Mucosa of descending colon (tissue), 3 donors: ENCODE measurements at regions not wholly inside any gene's neighbourhood (a gene's known extent, or its start where the extent isn't known, plus 50 kb on each side); places are given as distances from the start of the nearest gene placed in this dataset.
A peak's percentile ranks its signal among the peaks of the same experiment; 100 is the strongest.

ENCODE experiments used
- ATAC-seq: fragments of 200-7000 bp; cut with Tn5 transposase; one replicate; pipeline ENCODE4 v1.9.1; 2020; ENCODE audit warnings: mild to moderate bottlenecking, moderate library complexity
- DNase-seq, 3 donors: peaks; one replicate each; pipeline ENCODE4 v3.0.0-alpha.2; 2020
- H3K36me3 ChIP-seq: fragments of 200-600 bp; one replicate; pipeline ENCODE4 v1.8.0; 2021; ENCODE audit warnings: low read depth, mild to moderate bottlenecking
- H3K4me1 ChIP-seq: fragments of 200-600 bp; one replicate; pipeline ENCODE4 v1.8.0; 2021; ENCODE audit warnings: low read depth, mild to moderate bottlenecking
- H3K4me3 ChIP-seq: fragments of 200-600 bp; one replicate; pipeline ENCODE4 v1.8.0; 2021; ENCODE audit warnings: mild to moderate bottlenecking
- H3K9me3 ChIP-seq: fragments of 200-600 bp; one replicate; pipeline ENCODE4 v1.8.0; 2021; ENCODE audit warnings: mild to moderate bottlenecking
- CTCF ChIP-seq: fragments of 200-600 bp; IDR thresholded peaks from one replicate; pipeline ENCODE4 v1.8.0; 2022; ENCODE audit warnings: antibody characterized with exemption, mild to moderate bottlenecking
- intact Hi-C, 2 donors: fragments of 100-400 bp; cut with DNase I in 1 of 2; cut with micrococcal nuclease in 1 of 2; formaldehyde crosslinking; loops; one replicate each; pipeline versions ENCODE4 v1.11.0 to v1.11.1; 2022; cut with DNase I, micrococcal nuclease
- donor health status: DM: no; HTN: no; CAD: no; lungs with moderate emphysema.
- donor health status: DM: no; HTN: no; CAD: no.
- donor health status: DM: no; HTN: yes; CAD: no.

DNA sequence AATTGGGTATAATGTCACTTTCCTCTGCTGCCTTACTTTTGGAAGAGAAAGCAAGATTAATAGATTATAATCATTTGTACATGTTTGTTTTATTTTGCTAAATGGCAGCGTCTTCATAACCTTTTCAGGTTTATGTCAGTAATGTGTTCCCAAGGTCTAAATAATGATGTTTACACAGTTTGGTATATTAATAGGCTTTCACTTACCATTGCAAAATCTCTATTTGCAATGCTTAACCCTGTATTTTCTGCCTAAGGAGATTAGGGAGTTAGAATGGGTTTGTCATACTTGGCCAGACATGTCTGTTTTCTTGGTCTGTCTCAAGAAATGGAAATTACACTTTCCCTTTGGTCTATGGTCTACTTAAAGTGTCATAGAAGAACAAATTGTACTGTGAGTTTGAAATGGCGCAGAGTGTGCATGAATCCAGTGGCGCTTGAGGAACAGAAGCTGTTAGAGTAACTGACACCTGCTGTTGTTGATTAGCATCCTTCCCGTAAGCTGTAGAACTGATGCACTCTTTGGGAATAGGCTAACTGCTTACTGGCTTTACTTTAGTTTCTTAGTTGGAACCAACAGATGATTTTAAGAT is 261.1 kb downstream of the SAMD5 start:
- DNase-seq: no peak
- Histone ChIP-seq H3K4me3 (no peak overlapping the region), H3K9me3 (no peaks in the 10 kb centered on the region), H3K4me1 (no peaks in the 10 kb centered on the region), H3K36me3 (no peaks in the 10 kb centered on the region)
- no peak for TF ChIP-seq CTCF
- ATAC-seq: no peak
- intact Hi-C loops: no loop called here

- intact Hi-C loops: no loop called here
- TF ChIP-seq CTCF: no peak
- no peak overlapping the region for H3K4me3 ChIP-seq
- no peak for DNase-seq
- no peaks in the 10 kb centered on the region for H3K4me1 ChIP-seq
- H3K36me3 ChIP-seq: no peaks in the 10 kb centered on the region
- ATAC-seq: no peak
- H3K9me3 ChIP-seq: no peaks in the 10 kb centered on the region
Measured at GRCh38 chr6:147770221-147770620, 261.7 kb downstream of the SAMD5 start.

DNA sequence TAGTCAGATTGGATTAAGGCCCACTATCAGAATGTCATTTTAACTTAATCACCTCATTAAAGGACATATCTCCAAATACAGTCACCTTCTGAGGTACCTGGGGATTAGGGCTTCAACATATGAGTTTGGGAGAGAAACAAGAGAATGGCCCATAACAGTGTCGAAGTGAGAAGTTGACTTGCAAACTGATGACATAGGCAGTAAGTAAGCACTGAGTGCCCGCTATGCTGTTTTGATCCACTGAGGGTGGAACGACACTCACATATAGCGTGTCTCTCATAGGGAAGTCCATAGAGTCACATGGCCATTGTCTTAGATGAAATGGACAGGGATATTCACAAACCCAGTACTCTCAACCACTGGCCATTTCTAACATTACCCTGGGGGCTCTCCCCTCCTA is 264.2 kb downstream of the SAMD5 start:
- H3K4me3 ChIP-seq: no peak overlapping the region
- DNase-seq (no peak), ATAC-seq (no peak)
- TF ChIP-seq CTCF: no peak
- no peaks in the 10 kb centered on the region for H3K36me3 ChIP-seq
- no peaks in the 10 kb centered on the region for H3K9me3 ChIP-seq
- H3K4me1 ChIP-seq: no peaks in the 10 kb centered on the region
- intact Hi-C loops: no loop called here

GRCh38 chr6:147774856-147775255 is 266.4 kb downstream of the SAMD5 start:
- no peaks in the 10 kb centered on the region for H3K36me3 ChIP-seq
- H3K4me1 ChIP-seq: no peaks in the 10 kb centered on the region
- DNase-seq (no peak), ATAC-seq (no peak)
- H3K4me3 ChIP-seq: no peak overlapping the region
- intact Hi-C loops: no loop called here
- no peaks in the 10 kb centered on the region for H3K9me3 ChIP-seq
- TF ChIP-seq CTCF: no peak

DNA sequence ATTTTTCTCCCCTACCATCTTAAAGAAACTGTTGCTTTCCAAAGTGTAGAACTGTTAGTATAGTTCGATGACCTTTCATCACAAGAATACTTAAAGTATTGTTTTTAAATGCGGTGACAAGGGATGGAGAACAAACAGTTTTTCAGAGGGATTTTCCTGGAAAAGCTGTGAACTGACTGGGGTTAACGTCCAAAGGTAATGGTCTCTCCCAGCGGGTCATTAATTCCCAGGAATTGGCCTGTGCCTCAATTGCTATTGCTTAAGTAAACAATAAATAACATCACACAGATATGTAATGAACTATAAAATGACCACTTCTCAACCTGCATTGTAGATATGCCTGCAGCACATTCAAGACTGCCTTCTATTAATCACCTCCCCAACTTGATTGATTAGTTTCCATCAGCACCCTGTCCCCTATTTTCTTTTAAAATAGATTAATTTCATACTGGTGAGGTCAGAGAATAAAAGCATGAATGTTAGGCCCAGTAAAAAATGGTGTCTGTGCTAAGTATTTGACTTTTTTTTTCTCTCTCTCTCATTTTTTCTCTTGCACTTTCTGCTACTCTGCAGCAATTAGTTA is 268.2 kb downstream of the SAMD5 start:
- H3K36me3 ChIP-seq: no peaks in the 10 kb centered on the region
- no peaks in the 10 kb centered on the region for H3K4me1 ChIP-seq
- no peak overlapping the region for H3K4me3 ChIP-seq
- DNase-seq: no peak
- ATAC-seq: no peak
- H3K9me3 ChIP-seq: no peaks in the 10 kb centered on the region
- TF ChIP-seq CTCF: no peak
- intact Hi-C loops: no loop called here

DNA sequence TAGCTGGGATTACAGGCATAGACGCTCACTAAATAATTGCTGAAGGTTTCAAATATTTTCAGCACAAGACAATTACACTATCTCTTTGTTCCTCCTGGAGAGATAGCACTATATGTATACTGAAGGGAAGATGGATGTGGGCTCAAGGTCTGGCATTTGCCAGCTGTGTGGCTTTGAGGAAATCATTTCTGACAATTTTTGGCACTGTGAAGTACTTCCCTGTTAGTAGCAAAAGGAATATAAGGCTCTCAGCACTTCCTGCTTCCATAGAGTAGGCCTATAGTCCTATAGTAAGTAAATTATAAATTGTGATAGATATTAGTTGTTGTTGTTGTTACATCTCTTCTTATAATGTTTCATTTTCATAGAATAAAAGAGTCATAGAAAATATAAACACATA is 271.1 kb downstream of the SAMD5 start:
- peak; percentile 73 for ATAC-seq
- DNase-seq: no peak
- Histone ChIP-seq H3K4me1 (no peaks in the 10 kb centered on the region), H3K4me3 (no peak overlapping the region), H3K36me3 (no peaks in the 10 kb centered on the region), H3K9me3 (no peaks in the 10 kb centered on the region)
- TF ChIP-seq CTCF: no peak
- intact Hi-C loops: no loop called here
